Activated T-cell treated with anti-CD3 and anti-CD28 coated beads, Interleukin-2, amount 50 U/mL, for 4 hours (primary cell): ENCODE measurements at regions not wholly inside any gene's neighbourhood (a gene's known extent, or its start where the extent isn't known, plus 50 kb on each side); places are given as distances from the start of the nearest gene placed in this dataset.

Experiments used
- ATAC-seq, 2 donors: fragments of 200-7000 bp; cut with Tn5 transposase; one replicate each; pipeline ENCODE4 v1.10.0; 2021
- DNase-seq: peaks from one replicate; pipeline ENCODE4 v3.0.0-alpha.2; 2020
- H3K27me3 Mint-ChIP-seq: one replicate; pipeline ENCODE4 v1.8.0; 2021; ENCODE audit warnings: low read depth, mixed read lengths
- H3K36me3 Mint-ChIP-seq: one replicate; pipeline ENCODE4 v1.8.0; 2022; ENCODE audit warnings: mixed read lengths; ENCODE audit not compliant: insufficient read depth
- H3K4me1 Mint-ChIP-seq: one replicate; pipeline ENCODE4 v1.8.0; 2021; ENCODE audit warnings: low read depth, mixed read lengths
- H3K4me3 Mint-ChIP-seq: one replicate; pipeline ENCODE4 v1.8.0; 2021; ENCODE audit warnings: mild to moderate bottlenecking, moderate library complexity, mixed read lengths
- H3K9me3 Mint-ChIP-seq: one replicate; pipeline ENCODE4 v1.8.0; 2021; ENCODE audit warnings: mixed read lengths

DNA sequence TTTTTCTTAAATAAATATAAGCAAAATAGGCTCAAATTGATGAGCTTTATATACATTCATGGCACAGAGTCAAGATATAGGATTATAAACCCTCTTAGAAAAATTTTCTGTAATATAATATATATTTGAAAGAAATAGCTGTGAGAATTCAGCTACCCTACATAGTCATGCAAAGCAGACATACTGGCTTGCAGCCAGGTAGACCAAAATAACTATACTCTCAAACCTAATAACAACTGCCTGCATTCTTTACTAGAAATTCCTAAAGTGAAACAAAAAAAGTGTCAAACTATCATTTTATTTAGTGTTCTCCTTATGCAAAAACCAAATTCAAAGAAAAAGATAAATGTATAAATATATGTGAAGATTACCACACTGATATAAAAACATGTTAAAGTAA is 1390.2 kb downstream of the C4orf33 start:
- Mint-ChIP-seq H3K4me1 (no peaks in the 10 kb centered on the region), H3K27me3 (no peaks in the 10 kb centered on the region), H3K4me3 (no peak overlapping the region), H3K36me3 (no peaks in the 10 kb centered on the region), H3K9me3 (peaks cover 13% of the 10 kb centered on the region)
- DNase-seq (no peak), ATAC-seq (no peak)

GRCh38 chr4:130486841-130487240 is 1390.9 kb downstream of the C4orf33 start:
- H3K4me1 Mint-ChIP-seq: no peaks in the 10 kb centered on the region
- DNase-seq (no peak), ATAC-seq (no peak)
- no peaks in the 10 kb centered on the region for H3K36me3 Mint-ChIP-seq
- H3K9me3 Mint-ChIP-seq: peaks cover 16% of the 10 kb centered on the region
- H3K27me3 Mint-ChIP-seq: no peaks in the 10 kb centered on the region
- no peak overlapping the region for H3K4me3 Mint-ChIP-seq

DNA sequence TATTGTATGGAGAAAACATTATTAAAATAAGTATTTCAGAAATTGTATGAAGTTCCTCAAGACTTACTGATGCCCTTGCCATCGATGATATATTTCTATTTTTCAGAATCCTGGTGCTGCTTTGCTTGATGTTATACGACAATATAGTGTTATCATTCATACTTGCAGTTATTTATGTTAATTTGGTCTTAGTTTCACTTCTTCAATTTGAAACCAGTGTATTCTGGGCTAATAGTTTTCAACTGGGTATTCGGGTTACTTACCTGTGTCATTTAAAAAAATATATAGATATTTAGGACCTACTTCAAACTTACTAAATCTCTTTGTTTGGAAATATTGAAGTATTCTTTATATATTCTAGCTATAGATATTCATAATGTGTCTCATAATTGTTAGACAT is 1414.7 kb downstream of the C4orf33 start:
- Mint-ChIP-seq H3K4me3 (no peak overlapping the region), H3K4me1 (no peaks in the 10 kb centered on the region), H3K9me3 (peaks cover 19% of the 10 kb centered on the region), H3K36me3 (no peaks in the 10 kb centered on the region), H3K27me3 (no peaks in the 10 kb centered on the region)
- ATAC-seq (no peak), DNase-seq (no peak)

- no peaks in the 10 kb centered on the region for H3K36me3 Mint-ChIP-seq
- peaks cover 19% of the 10 kb centered on the region for H3K9me3 Mint-ChIP-seq
- DNase-seq: no peak
- no peaks in the 10 kb centered on the region for H3K4me1 Mint-ChIP-seq
- no peak for ATAC-seq
- H3K27me3 Mint-ChIP-seq: no peaks in the 10 kb centered on the region
- no peak overlapping the region for H3K4me3 Mint-ChIP-seq
These were observed 1415.8 kb downstream of the C4orf33 start for GRCh38 chr4:130511776-130512175.

DNA sequence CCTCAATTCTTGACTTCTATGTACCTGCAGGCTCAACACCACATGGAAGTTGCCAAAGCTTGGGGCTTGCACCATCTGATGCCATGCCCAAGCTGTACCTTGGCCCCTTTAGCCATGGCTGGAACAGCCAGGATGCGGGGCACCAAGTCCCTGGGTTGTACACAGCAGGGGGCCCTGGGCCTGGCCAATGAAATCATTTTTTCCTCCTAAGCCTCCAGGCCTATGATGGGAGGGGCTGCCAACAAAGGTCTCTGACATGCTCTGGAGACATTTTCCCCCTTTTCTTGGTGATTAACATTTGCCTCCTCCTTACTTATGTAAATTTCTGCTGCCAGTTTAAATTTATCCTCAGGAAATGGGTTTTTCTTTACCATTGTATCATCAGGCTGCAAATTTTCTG is 1428.1 kb downstream of the C4orf33 start:
- Mint-ChIP-seq H3K27me3 (no peaks in the 10 kb centered on the region), H3K9me3 (peaks cover 14% of the 10 kb centered on the region), H3K4me3 (no peak overlapping the region), H3K36me3 (no peaks in the 10 kb centered on the region), H3K4me1 (no peaks in the 10 kb centered on the region)
- ATAC-seq (no peak), DNase-seq (no peak)

- H3K36me3 Mint-ChIP-seq: no peaks in the 10 kb centered on the region
- DNase-seq (no peak), ATAC-seq (no peak)
- H3K4me3 Mint-ChIP-seq: no peak overlapping the region
- peaks cover 24% of the 10 kb centered on the region for H3K9me3 Mint-ChIP-seq
- no peaks in the 10 kb centered on the region for H3K27me3 Mint-ChIP-seq
- no peaks in the 10 kb centered on the region for H3K4me1 Mint-ChIP-seq
These were observed 1434.6 kb downstream of the C4orf33 start for GRCh38 chr4:130530505-130530904.

GRCh38 chr4:130534651-130535050 is 1438.7 kb downstream of the C4orf33 start:
- H3K9me3 Mint-ChIP-seq: peaks cover 17% of the 10 kb centered on the region
- H3K36me3 Mint-ChIP-seq: no peaks in the 10 kb centered on the region
- H3K4me1 Mint-ChIP-seq: no peaks in the 10 kb centered on the region
- DNase-seq: no peak
- H3K27me3 Mint-ChIP-seq: no peaks in the 10 kb centered on the region
- ATAC-seq: no peak
- no peak overlapping the region for H3K4me3 Mint-ChIP-seq

DNA sequence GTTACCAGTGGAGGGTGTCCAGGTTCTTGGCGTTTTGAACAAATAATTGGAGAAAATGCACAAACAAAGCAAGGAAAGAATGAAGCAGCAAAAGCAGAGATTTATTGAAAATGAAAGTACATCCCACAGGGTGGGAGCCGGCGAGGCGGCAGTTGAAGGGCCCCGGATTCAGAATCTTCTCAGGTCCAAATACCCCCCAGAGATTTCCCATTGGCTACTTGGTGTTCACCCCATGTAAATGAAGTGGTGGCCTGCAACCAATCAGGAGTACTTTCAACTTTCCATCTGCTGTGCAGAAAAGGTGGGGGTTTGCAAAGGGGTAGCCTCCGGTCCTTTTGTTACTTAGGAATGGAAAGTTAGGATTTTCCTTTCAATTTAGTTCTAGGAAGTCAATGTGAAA is 1447.0 kb downstream of the C4orf33 start:
- Mint-ChIP-seq H3K4me3 (no peak overlapping the region), H3K27me3 (no peaks in the 10 kb centered on the region), H3K4me1 (no peaks in the 10 kb centered on the region), H3K36me3 (no peaks in the 10 kb centered on the region), H3K9me3 (peaks cover 9% of the 10 kb centered on the region)
- ATAC-seq (no peak), DNase-seq (no peak)

- H3K4me1 Mint-ChIP-seq: no peaks in the 10 kb centered on the region
- H3K9me3 Mint-ChIP-seq: peaks cover 9% of the 10 kb centered on the region
- H3K36me3 Mint-ChIP-seq: no peaks in the 10 kb centered on the region
- no peak for DNase-seq
- no peaks in the 10 kb centered on the region for H3K27me3 Mint-ChIP-seq
- ATAC-seq: no peak
- H3K4me3 Mint-ChIP-seq: no peak overlapping the region
These were observed 1449.2 kb downstream of the C4orf33 start for GRCh38 chr4:130545171-130545570.

GRCh38 chr4:130545596-130545995 is 1449.6 kb downstream of the C4orf33 start:
- H3K4me3 Mint-ChIP-seq: no peak overlapping the region
- DNase-seq: no peak
- no peaks in the 10 kb centered on the region for H3K27me3 Mint-ChIP-seq
- no peaks in the 10 kb centered on the region for H3K4me1 Mint-ChIP-seq
- ATAC-seq: no peak
- H3K9me3 Mint-ChIP-seq: peaks cover 9% of the 10 kb centered on the region
- no peaks in the 10 kb centered on the region for H3K36me3 Mint-ChIP-seq

- Mint-ChIP-seq H3K9me3 (peaks cover 14% of the 10 kb centered on the region), H3K4me1 (no peaks in the 10 kb centered on the region), H3K27me3 (no peaks in the 10 kb centered on the region), H3K36me3 (no peaks in the 10 kb centered on the region), H3K4me3 (no peak overlapping the region)
- no peak for ATAC-seq
- DNase-seq: no peak
These were observed 1463.3 kb downstream of the C4orf33 start for GRCh38 chr4:130559268-130559667.

DNA sequence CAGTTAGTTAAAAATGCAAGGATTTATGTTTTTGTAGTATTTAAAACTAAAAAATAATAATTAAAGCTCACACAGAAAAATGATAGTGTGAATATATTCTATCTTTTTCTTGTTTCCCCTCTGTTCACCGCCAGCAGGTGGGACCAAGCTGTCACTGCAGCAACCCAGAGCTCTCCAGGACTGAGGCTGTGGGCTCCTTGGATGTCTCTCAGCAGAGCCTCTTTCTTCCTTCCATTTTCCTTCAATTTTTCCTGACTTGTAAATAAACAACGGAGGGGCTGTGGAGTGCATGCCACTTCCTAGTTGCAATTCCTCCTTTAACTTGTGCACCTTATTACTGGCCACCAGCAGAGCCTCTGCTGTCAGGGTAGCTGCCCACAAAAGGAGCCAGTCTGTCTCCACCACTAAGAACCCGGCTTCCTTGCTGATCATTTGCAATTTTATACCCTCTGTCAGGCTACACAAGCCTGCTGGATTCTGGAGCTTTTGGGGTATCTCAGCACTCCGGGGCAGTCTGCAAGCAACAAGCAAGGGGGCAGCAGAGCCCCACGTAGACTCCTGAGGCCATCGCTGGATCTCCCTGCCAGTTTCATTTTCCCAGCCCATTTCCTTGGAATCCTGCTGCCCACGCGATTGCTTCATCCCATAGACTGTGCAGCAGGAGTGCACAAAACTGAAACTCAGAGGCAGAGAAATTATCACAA is 1467.4 kb downstream of the C4orf33 start:
- no peak for ATAC-seq
- no peaks in the 10 kb centered on the region for H3K27me3 Mint-ChIP-seq
- H3K4me3 Mint-ChIP-seq: no peak overlapping the region
- H3K4me1 Mint-ChIP-seq: no peaks in the 10 kb centered on the region
- peaks cover 12% of the 10 kb centered on the region for H3K9me3 Mint-ChIP-seq
- no peak for DNase-seq
- no peaks in the 10 kb centered on the region for H3K36me3 Mint-ChIP-seq

GRCh38 chr4:130563889-130564418 is 1468.0 kb downstream of the C4orf33 start:
- ATAC-seq (no peak), DNase-seq (no peak)
- peaks cover 10% of the 10 kb centered on the region for H3K9me3 Mint-ChIP-seq
- H3K4me1 Mint-ChIP-seq: no peaks in the 10 kb centered on the region
- no peaks in the 10 kb centered on the region for H3K27me3 Mint-ChIP-seq
- H3K36me3 Mint-ChIP-seq: no peaks in the 10 kb centered on the region
- H3K4me3 Mint-ChIP-seq: no peak overlapping the region

- Mint-ChIP-seq H3K36me3 (no peaks in the 10 kb centered on the region), H3K9me3 (peaks cover 10% of the 10 kb centered on the region)
- ATAC-seq: no peak
These were observed 1472.8 kb downstream of the C4orf33 start for GRCh38 chr4:130568746-130569145.

DNA sequence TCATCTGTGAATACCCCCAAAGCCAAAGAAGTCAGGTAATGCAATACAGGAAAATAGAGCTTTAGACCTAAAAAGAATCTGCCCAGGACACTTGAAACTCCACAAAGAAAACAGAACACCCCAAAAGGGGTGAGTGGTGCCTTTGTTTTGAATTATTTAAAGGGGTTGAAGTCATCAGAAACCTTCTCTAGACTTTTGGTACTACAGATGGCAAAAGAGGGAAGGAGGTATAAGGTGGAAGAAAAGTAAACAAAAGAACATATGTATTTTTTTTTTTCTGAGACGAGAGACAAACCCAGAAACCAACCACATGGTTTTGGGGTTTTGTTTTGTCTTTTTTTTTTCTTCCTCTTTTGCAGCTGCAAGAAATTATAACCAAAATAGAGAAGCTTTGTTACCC is 1477.8 kb downstream of the C4orf33 start:
- DNase-seq (no peak), ATAC-seq (no peak)
- Mint-ChIP-seq H3K4me3 (no peak overlapping the region), H3K36me3 (no peaks in the 10 kb centered on the region), H3K9me3 (peaks cover 12% of the 10 kb centered on the region), H3K27me3 (no peaks in the 10 kb centered on the region), H3K4me1 (no peaks in the 10 kb centered on the region)

More at GRCh38 chr4:130568746-130569145, 1472.8 kb downstream of the C4orf33 start:
- Mint-ChIP-seq H3K27me3 (no peaks in the 10 kb centered on the region), H3K4me1 (no peaks in the 10 kb centered on the region), H3K4me3 (no peak overlapping the region)
- DNase-seq: no peak
